T-helper 17 cell (primary cell): ENCODE measurements at regions not wholly inside any gene's neighbourhood (a gene's known extent, or its start where the extent isn't known, plus 50 kb on each side); places are given as distances from the start of the nearest gene placed in this dataset.

Source experiments
- ATAC-seq: fragments of 150-1000 bp; cut with Tn5 transposase; 2 replicates; pipeline ENCODE4 v1.10.0; 2021; ENCODE audit warnings: mild to moderate bottlenecking, moderate library complexity
- DNase-seq, 3 donors: peaks; one replicate each; pipeline versions ENCODE4 v3.0.0 to v3.0.0-alpha.2; 2020 to 2021
- H3K9me3 ChIP-seq: one replicate; pipeline ENCODE4 v1.7.0; 2013; ENCODE audit warnings: low read length, mild to moderate bottlenecking; ENCODE audit not compliant: control insufficient read depth, poor library complexity, severe bottlenecking
- H3K27ac Mint-ChIP-seq: one replicate; pipeline ENCODE4 v1.8.0; 2022; ENCODE audit warnings: mild to moderate bottlenecking, moderate library complexity, mixed read lengths
- H3K27me3 Mint-ChIP-seq: one replicate; pipeline ENCODE4 v1.8.0; 2022; ENCODE audit warnings: mixed read lengths
- H3K36me3 Mint-ChIP-seq: one replicate; pipeline ENCODE4 v1.8.0; 2022; ENCODE audit warnings: low read depth, mixed read lengths
- H3K4me1 Mint-ChIP-seq: one replicate; pipeline ENCODE4 v1.8.0; 2022; ENCODE audit warnings: mild to moderate bottlenecking, mixed read lengths
- H3K4me3 Mint-ChIP-seq: one replicate; pipeline ENCODE4 v1.8.0; 2022; ENCODE audit warnings: mild to moderate bottlenecking, moderate library complexity, mixed read lengths

GRCh38 chr9:2302606-2303005, 287.5 kb downstream of the SMARCA2 start:
- Mint-ChIP-seq H3K4me1 (no peaks in the 10 kb centered on the region), H3K27ac (no peak overlapping the region), H3K27me3 (peaks cover 14% of the 10 kb centered on the region), H3K36me3 (no peaks in the 10 kb centered on the region), H3K4me3 (no peak overlapping the region)
- no peaks in the 10 kb centered on the region for H3K9me3 ChIP-seq
- no peak for DNase-seq
- ATAC-seq = no peak

- no peak for DNase-seq
- no peak overlapping the region for H3K4me3 Mint-ChIP-seq
- H3K4me1 Mint-ChIP-seq = no peaks in the 10 kb centered on the region
- no peak overlapping the region for H3K27ac Mint-ChIP-seq
- H3K36me3 Mint-ChIP-seq = no peaks in the 10 kb centered on the region
- H3K27me3 Mint-ChIP-seq = peaks cover 14% of the 10 kb centered on the region
- no peak for ATAC-seq
- H3K9me3 ChIP-seq = no peaks in the 10 kb centered on the region
Observed at GRCh38 chr9:2303056-2303455, 287.9 kb downstream of the SMARCA2 start.

GRCh38 chr9:2307480-2307879, 292.3 kb downstream of the SMARCA2 start:
- H3K9me3 ChIP-seq = no peaks in the 10 kb centered on the region
- ATAC-seq = no peak

GRCh38 chr9:2311920-2312319, 296.8 kb downstream of the SMARCA2 start:
- no peaks in the 10 kb centered on the region for H3K9me3 ChIP-seq
- H3K4me3 Mint-ChIP-seq = no peak overlapping the region
- peaks cover 3% of the 10 kb centered on the region for H3K36me3 Mint-ChIP-seq
- H3K4me1 Mint-ChIP-seq = no peaks in the 10 kb centered on the region
- no peaks in the 10 kb centered on the region for H3K27me3 Mint-ChIP-seq
- DNase-seq (no peak), ATAC-seq (no peak)
- H3K27ac Mint-ChIP-seq = no peak overlapping the region

More at GRCh38 chr9:2307480-2307879, 292.3 kb downstream of the SMARCA2 start:
- peaks cover 6% of the 10 kb centered on the region for H3K27me3 Mint-ChIP-seq
- H3K4me1 Mint-ChIP-seq = no peaks in the 10 kb centered on the region
- no peak for DNase-seq
- no peaks in the 10 kb centered on the region for H3K36me3 Mint-ChIP-seq
- no peak overlapping the region for H3K27ac Mint-ChIP-seq
- H3K4me3 Mint-ChIP-seq = no peak overlapping the region

GRCh38 chr9:2313512-2313911, 298.4 kb downstream of the SMARCA2 start:
- no peak for ATAC-seq
- no peaks in the 10 kb centered on the region for H3K4me1 Mint-ChIP-seq
- no peak overlapping the region for H3K27ac Mint-ChIP-seq
- H3K9me3 ChIP-seq = no peaks in the 10 kb centered on the region
- no peak for DNase-seq
- peaks cover 3% of the 10 kb centered on the region for H3K36me3 Mint-ChIP-seq
- H3K4me3 Mint-ChIP-seq = no peak overlapping the region
- H3K27me3 Mint-ChIP-seq = no peaks in the 10 kb centered on the region

- no peak for DNase-seq
- Mint-ChIP-seq H3K36me3 (peaks cover 3% of the 10 kb centered on the region), H3K4me1 (peaks cover 4% of the 10 kb centered on the region), H3K27ac (no peak overlapping the region), H3K4me3 (no peak overlapping the region), H3K27me3 (peaks cover 6% of the 10 kb centered on the region)
- no peak for ATAC-seq
- no peaks in the 10 kb centered on the region for H3K9me3 ChIP-seq
Observed at GRCh38 chr9:2317591-2317990, 302.4 kb downstream of the SMARCA2 start.

- H3K9me3 ChIP-seq = no peaks in the 10 kb centered on the region
- Mint-ChIP-seq H3K4me3 (no peak overlapping the region), H3K36me3 (no peaks in the 10 kb centered on the region), H3K27me3 (peaks cover 7% of the 10 kb centered on the region), H3K4me1 (peaks cover 4% of the 10 kb centered on the region), H3K27ac (no peak overlapping the region)
- DNase-seq = no peak
- ATAC-seq = no peak
Observed at GRCh38 chr9:2319421-2319820, 302.2 kb upstream of the VLDLR start.

GRCh38 chr9:2320114-2320513, 301.5 kb upstream of the VLDLR start:
- no peaks in the 10 kb centered on the region for H3K9me3 ChIP-seq
- Mint-ChIP-seq H3K27me3 (peaks cover 14% of the 10 kb centered on the region), H3K4me3 (no peak overlapping the region), H3K4me1 (peaks cover 4% of the 10 kb centered on the region), H3K36me3 (no peaks in the 10 kb centered on the region), H3K27ac (no peak overlapping the region)
- DNase-seq (no peak), ATAC-seq (no peak)

- DNase-seq (no peak), ATAC-seq (no peak)
- Mint-ChIP-seq H3K36me3 (no peaks in the 10 kb centered on the region), H3K27ac (no peak overlapping the region), H3K4me1 (peaks cover 4% of the 10 kb centered on the region), H3K27me3 (peaks cover 17% of the 10 kb centered on the region), H3K4me3 (no peak overlapping the region)
- no peaks in the 10 kb centered on the region for H3K9me3 ChIP-seq
Observed at GRCh38 chr9:2320632-2321031, 301.0 kb upstream of the VLDLR start.

GRCh38 chr9:2321523-2322148, 300.0 kb upstream of the VLDLR start:
- ATAC-seq (no peak), DNase-seq (no peak)
- Mint-ChIP-seq H3K27ac (no peak overlapping the region), H3K4me1 (peaks cover 4% of the 10 kb centered on the region), H3K4me3 (no peak overlapping the region), H3K27me3 (peaks cover 17% of the 10 kb centered on the region), H3K36me3 (no peaks in the 10 kb centered on the region)
- H3K9me3 ChIP-seq = no peaks in the 10 kb centered on the region

- Mint-ChIP-seq H3K27me3 (peaks cover 17% of the 10 kb centered on the region), H3K27ac (no peak overlapping the region), H3K36me3 (no peaks in the 10 kb centered on the region), H3K4me1 (peaks cover 4% of the 10 kb centered on the region), H3K4me3 (no peak overlapping the region)
- H3K9me3 ChIP-seq = no peaks in the 10 kb centered on the region
- DNase-seq (no peak), ATAC-seq (no peak)
Observed at GRCh38 chr9:2324742-2325141, 296.8 kb upstream of the VLDLR start.

GRCh38 chr9:2332663-2333062, 288.9 kb upstream of the VLDLR start:
- no peak overlapping the region for H3K4me3 Mint-ChIP-seq
- H3K27me3 Mint-ChIP-seq = peaks cover 13% of the 10 kb centered on the region
- no peak overlapping the region for H3K27ac Mint-ChIP-seq
- H3K9me3 ChIP-seq = no peaks in the 10 kb centered on the region
- H3K4me1 Mint-ChIP-seq = no peaks in the 10 kb centered on the region
- no peaks in the 10 kb centered on the region for H3K36me3 Mint-ChIP-seq
- ATAC-seq (no peak), DNase-seq (no peak)

- H3K9me3 ChIP-seq = no peaks in the 10 kb centered on the region
- Mint-ChIP-seq H3K36me3 (no peaks in the 10 kb centered on the region), H3K27ac (no peak overlapping the region), H3K4me3 (no peak overlapping the region), H3K4me1 (no peaks in the 10 kb centered on the region), H3K27me3 (peaks cover 18% of the 10 kb centered on the region)
- no peak for DNase-seq
- no peak for ATAC-seq
Observed at GRCh38 chr9:2335260-2335659, 286.3 kb upstream of the VLDLR start.

GRCh38 chr9:2336055-2336454, 285.5 kb upstream of the VLDLR start:
- Mint-ChIP-seq H3K27ac (no peak overlapping the region), H3K36me3 (no peaks in the 10 kb centered on the region), H3K27me3 (peaks cover 18% of the 10 kb centered on the region), H3K4me1 (no peaks in the 10 kb centered on the region), H3K4me3 (no peak overlapping the region)
- H3K9me3 ChIP-seq = no peaks in the 10 kb centered on the region
- ATAC-seq (no peak), DNase-seq (no peak)
